ENCODE measurements at regions not wholly inside any gene's neighbourhood (a gene's known extent, or its start where the extent isn't known, plus 50 kb on each side); places are given as distances from the start of the nearest gene placed in this dataset.

DNA sequence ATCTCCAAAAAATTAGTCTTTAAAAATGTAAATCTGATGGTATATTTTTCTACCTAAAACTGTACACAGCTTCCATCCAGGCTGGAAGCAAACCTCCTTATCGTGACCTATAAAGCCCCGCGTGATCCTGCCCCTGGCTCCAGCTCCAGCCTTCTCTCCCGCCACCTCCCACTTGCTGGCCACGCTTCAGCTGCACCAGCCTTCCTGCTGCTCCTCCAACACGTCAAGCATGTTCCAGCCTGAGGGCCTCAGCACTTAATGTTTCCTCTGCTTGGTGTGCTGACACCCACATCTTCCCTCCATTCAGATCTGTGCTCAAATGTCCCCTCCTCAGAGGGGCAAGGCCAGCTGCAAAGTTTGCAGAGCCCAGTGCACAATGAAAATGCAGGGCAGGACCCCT lies 123.5 kb upstream of the MAGI3 start:
- H3K4me3 ChIP-seq (ENCODE audit: low read depth, low read length): no peak overlapping the region
- DNase-seq (ENCODE audit: low read depth): no peak
- TF ChIP-seq, protein P1, sequence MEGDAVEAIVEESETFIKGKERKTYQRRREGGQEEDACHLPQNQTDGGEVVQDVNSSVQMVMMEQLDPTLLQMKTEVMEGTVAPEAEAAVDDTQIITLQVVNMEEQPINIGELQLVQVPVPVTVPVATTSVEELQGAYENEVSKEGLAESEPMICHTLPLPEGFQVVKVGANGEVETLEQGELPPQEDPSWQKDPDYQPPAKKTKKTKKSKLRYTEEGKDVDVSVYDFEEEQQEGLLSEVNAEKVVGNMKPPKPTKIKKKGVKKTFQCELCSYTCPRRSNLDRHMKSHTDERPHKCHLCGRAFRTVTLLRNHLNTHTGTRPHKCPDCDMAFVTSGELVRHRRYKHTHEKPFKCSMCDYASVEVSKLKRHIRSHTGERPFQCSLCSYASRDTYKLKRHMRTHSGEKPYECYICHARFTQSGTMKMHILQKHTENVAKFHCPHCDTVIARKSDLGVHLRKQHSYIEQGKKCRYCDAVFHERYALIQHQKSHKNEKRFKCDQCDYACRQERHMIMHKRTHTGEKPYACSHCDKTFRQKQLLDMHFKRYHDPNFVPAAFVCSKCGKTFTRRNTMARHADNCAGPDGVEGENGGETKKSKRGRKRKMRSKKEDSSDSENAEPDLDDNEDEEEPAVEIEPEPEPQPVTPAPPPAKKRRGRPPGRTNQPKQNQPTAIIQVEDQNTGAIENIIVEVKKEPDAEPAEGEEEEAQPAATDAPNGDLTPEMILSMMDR (IDR thresholded peaks at IDR 0.05; ENCODE audit: low read depth, low read length): no peak
- TF ChIP-seq, protein P2, sequence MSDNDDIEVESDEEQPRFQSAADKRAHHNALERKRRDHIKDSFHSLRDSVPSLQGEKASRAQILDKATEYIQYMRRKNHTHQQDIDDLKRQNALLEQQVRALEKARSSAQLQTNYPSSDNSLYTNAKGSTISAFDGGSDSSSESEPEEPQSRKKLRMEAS (IDR thresholded peaks at IDR 0.05; ENCODE audit: low read depth, low read length): no peak
- no peak for TF ChIP-seq MYC (IDR thresholded peaks at IDR 0.05; ENCODE audit: low read depth, low read length)
- no peak for TF ChIP-seq POLR2A (IDR thresholded peaks at IDR 0.05; ENCODE audit: extremely low read depth, insufficient read length)

DNA sequence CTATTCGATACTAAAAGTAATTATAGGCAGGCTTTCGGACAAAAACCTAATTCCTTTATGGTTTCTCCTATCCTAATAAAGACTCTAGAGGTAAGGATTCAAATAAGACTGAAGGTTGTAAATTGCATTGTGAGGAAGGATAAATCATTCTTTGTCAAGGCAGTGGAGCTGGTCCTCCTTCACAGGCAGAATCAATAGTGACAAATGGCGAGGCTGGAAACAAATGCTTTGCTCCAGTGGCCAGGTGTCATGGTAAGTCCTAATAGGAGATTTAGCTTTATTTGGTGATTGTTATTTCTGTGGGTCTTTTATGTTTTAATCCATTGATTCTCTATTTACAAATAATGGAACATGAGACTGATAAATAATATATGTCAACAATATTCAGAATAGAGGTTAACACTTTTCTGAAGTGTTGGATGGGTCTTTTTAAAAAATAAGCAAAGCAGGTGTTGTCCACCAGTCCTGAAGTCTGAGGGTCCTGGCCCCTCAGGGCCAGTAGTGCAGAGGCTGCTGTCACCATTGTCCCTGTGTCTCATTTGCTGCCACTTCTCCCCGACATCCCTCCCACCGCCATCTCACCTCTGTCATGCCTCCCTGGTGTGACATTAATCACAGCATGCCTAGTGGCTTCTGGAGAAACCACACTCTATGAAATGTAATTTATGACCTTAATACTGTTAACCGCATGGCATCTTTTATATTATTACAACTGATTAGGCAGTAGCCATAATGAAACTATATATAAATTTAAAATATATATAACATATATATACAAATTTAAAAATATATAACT lies 120.9 kb upstream of the MAGI3 start:
- H3K4me3 ChIP-seq (ENCODE audit: low read depth, low read length): no peak overlapping the region
- no peak for DNase-seq (ENCODE audit: low read depth)
- TF ChIP-seq, protein P2 (IDR thresholded peaks at IDR 0.05; ENCODE audit: low read depth, low read length): no peak
- TF ChIP-seq, protein P1 (IDR thresholded peaks at IDR 0.05; ENCODE audit: low read depth, low read length): no peak
- TF ChIP-seq POLR2A (IDR thresholded peaks at IDR 0.05; ENCODE audit: extremely low read depth, insufficient read length) (no peak), MYC (IDR thresholded peaks at IDR 0.05; ENCODE audit: low read depth, low read length) (no peak)

DNA sequence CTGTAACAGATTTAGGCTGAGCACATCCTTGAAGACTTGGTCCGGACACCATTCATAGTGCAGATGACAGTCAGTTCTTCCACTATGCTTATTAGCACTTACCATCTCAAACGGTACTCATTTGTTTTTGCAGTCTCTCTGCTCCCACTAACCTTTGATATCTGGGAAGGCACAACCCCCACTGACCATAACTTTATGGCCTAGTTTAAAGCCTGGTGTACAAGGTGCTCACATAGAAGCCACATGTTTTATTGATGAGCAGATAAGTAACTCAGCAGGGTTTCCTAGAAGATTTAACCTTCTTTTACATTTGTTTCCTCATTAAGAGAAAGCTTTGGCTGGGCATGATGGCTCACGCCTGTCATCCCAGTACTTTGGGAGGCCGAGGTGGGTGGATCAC lies 119.3 kb upstream of the MAGI3 start:
- TF ChIP-seq MYC (IDR thresholded peaks at IDR 0.05; ENCODE audit: low read depth, low read length) (no peak), POLR2A (IDR thresholded peaks at IDR 0.05; ENCODE audit: extremely low read depth, insufficient read length) (no peak)
- TF ChIP-seq, protein P2 (IDR thresholded peaks at IDR 0.05; ENCODE audit: low read depth, low read length): no peak
- TF ChIP-seq, protein P1 (IDR thresholded peaks at IDR 0.05; ENCODE audit: low read depth, low read length): no peak
- DNase-seq (ENCODE audit: low read depth): no peak

DNA sequence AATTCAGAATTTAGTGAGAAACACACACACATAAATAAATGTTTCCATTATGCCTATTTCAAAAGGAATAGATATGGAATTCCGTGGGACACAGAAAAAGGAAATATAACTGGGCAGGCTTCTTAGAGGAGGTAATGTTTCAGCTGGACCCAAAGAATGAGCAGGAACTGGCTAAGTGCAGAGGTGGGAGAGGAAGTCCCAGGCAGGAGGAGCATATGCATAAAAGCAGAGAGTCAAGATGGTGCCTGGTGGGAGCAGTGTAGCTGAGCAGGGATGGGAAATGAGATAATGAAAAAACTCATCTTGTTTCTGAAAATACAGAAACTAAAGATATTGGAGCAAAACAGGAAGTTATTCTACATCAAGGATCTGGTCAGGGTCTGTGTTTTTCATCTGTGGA lies 115.2 kb upstream of the MAGI3 start:
- no peak overlapping the region for H3K4me3 ChIP-seq (ENCODE audit: low read depth, low read length)
- DNase-seq (ENCODE audit: low read depth): no peak
- TF ChIP-seq, protein P2 (IDR thresholded peaks at IDR 0.05; ENCODE audit: low read depth, low read length): no peak
- TF ChIP-seq POLR2A (IDR thresholded peaks at IDR 0.05; ENCODE audit: extremely low read depth, insufficient read length) (no peak), MYC (IDR thresholded peaks at IDR 0.05; ENCODE audit: low read depth, low read length) (no peak)
- TF ChIP-seq, protein P1 (IDR thresholded peaks at IDR 0.05; ENCODE audit: low read depth, low read length): no peak

More for the DNA sequence above, 119.3 kb upstream of the MAGI3 start:
- H3K4me3 ChIP-seq (ENCODE audit: low read depth, low read length): no peak overlapping the region

DNA sequence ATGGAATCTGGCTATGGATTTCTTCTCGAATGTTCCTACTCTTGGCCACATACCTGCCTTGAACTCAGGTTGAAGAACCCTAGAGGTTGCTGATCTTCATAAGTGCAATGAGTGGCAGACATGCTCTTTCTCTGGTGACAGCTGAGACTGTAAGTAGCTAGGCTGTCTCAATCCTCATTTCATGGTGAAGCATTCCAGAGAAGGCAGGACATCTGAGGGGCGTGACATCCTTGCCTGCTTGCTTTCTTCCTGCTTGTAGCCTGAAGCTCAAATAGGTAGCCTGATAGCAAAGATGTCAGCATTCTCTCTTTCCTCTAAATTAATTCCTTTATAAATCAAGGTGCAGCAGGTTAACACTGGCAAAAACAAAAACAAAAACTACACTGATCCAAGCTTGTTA lies 114.6 kb upstream of the MAGI3 start:
- H3K4me3 ChIP-seq (ENCODE audit: low read depth, low read length): no peak overlapping the region
- DNase-seq (ENCODE audit: low read depth): no peak
- TF ChIP-seq MYC (IDR thresholded peaks at IDR 0.05; ENCODE audit: low read depth, low read length) (no peak), POLR2A (IDR thresholded peaks at IDR 0.05; ENCODE audit: extremely low read depth, insufficient read length) (no peak)
- TF ChIP-seq, protein P2 (IDR thresholded peaks at IDR 0.05; ENCODE audit: low read depth, low read length): no peak
- TF ChIP-seq, protein P1 (IDR thresholded peaks at IDR 0.05; ENCODE audit: low read depth, low read length): no peak

All from NB4 (cell line).